Central memory CD8-positive, alpha-beta T cell (primary cell): ENCODE measurements at regions not wholly inside any gene's neighbourhood (a gene's known extent, or its start where the extent isn't known, plus 50 kb on each side); places are given as distances from the start of the nearest gene placed in this dataset.

Experiments
- ATAC-seq: fragments of 150-1000 bp; cut with Tn5 transposase; replicated peaks from 2 replicates; pipeline ENCODE4 v1.10.0; 2022; ENCODE audit warnings: mild to moderate bottlenecking, moderate FRiP score, moderate number of reproducible peaks; ENCODE audit not compliant: poor library complexity, severe bottlenecking; ENCODE audit errors: extremely low read depth
- DNase-seq, 2 donors: peaks; one replicate each; pipeline ENCODE4 v3.0.0; 2021; ENCODE audit warnings: low spot score in 2 of 2
- H3K27ac Mint-ChIP-seq: one replicate; pipeline ENCODE4 v1.8.0; 2022; ENCODE audit warnings: low read depth, mild to moderate bottlenecking, moderate library complexity, mixed read lengths
- H3K27me3 Mint-ChIP-seq: one replicate; pipeline ENCODE4 v1.8.0; 2022; ENCODE audit warnings: mixed read lengths
- H3K36me3 Mint-ChIP-seq: one replicate; pipeline ENCODE4 v1.8.0; 2022; ENCODE audit warnings: mild to moderate bottlenecking, moderate library complexity, mixed read lengths; ENCODE audit not compliant: insufficient read depth
- H3K4me1 Mint-ChIP-seq: one replicate; pipeline ENCODE4 v1.8.0; 2022; ENCODE audit warnings: mixed read lengths
- H3K4me3 Mint-ChIP-seq: one replicate; pipeline ENCODE4 v1.8.0; 2022; ENCODE audit warnings: mild to moderate bottlenecking, moderate library complexity, mixed read lengths
- H3K9me3 Mint-ChIP-seq: one replicate; pipeline ENCODE4 v1.8.0; 2022; ENCODE audit warnings: mixed read lengths

- ATAC-seq, result no peak
Observed at GRCh38 chr1:187257476-187257875, 428.7 kb downstream of the PLA2G4A start.

GRCh38 chr1:187261637-187262036 lies 432.9 kb downstream of the PLA2G4A start:
- no peaks in the 10 kb centered on the region for H3K36me3 Mint-ChIP-seq
- no peak overlapping the region for H3K4me3 Mint-ChIP-seq
- no peak for ATAC-seq
- DNase-seq, result no peak
- H3K27me3 Mint-ChIP-seq, result no peaks in the 10 kb centered on the region
- H3K27ac Mint-ChIP-seq, result no peak overlapping the region
- no peaks in the 10 kb centered on the region for H3K4me1 Mint-ChIP-seq
- no peaks in the 10 kb centered on the region for H3K9me3 Mint-ChIP-seq

More at GRCh38 chr1:187257476-187257875, 428.7 kb downstream of the PLA2G4A start:
- Mint-ChIP-seq H3K36me3 (no peaks in the 10 kb centered on the region), H3K27me3 (no peaks in the 10 kb centered on the region), H3K4me1 (no peaks in the 10 kb centered on the region), H3K9me3 (peaks cover 6% of the 10 kb centered on the region), H3K4me3 (no peak overlapping the region), H3K27ac (no peak overlapping the region)
- no peak for DNase-seq

- no peak overlapping the region for H3K4me3 Mint-ChIP-seq
- H3K27me3 Mint-ChIP-seq, result no peaks in the 10 kb centered on the region
- DNase-seq (no peak), ATAC-seq (no peak)
- no peaks in the 10 kb centered on the region for H3K4me1 Mint-ChIP-seq
- H3K36me3 Mint-ChIP-seq, result no peaks in the 10 kb centered on the region
- no peak overlapping the region for H3K27ac Mint-ChIP-seq
- H3K9me3 Mint-ChIP-seq, result no peaks in the 10 kb centered on the region
Observed at GRCh38 chr1:187262731-187263130, 434.0 kb downstream of the PLA2G4A start.

- no peak overlapping the region for H3K4me3 Mint-ChIP-seq
- DNase-seq (no peak), ATAC-seq (no peak)
- H3K27ac Mint-ChIP-seq, result no peak overlapping the region
- no peaks in the 10 kb centered on the region for H3K4me1 Mint-ChIP-seq
- no peaks in the 10 kb centered on the region for H3K36me3 Mint-ChIP-seq
- no peaks in the 10 kb centered on the region for H3K27me3 Mint-ChIP-seq
- no peaks in the 10 kb centered on the region for H3K9me3 Mint-ChIP-seq
Observed at GRCh38 chr1:187264995-187265602, 436.4 kb downstream of the PLA2G4A start.

GRCh38 chr1:187266051-187266450 lies 437.3 kb downstream of the PLA2G4A start:
- no peaks in the 10 kb centered on the region for H3K4me1 Mint-ChIP-seq
- H3K27ac Mint-ChIP-seq, result no peak overlapping the region
- H3K27me3 Mint-ChIP-seq, result no peaks in the 10 kb centered on the region
- no peaks in the 10 kb centered on the region for H3K36me3 Mint-ChIP-seq
- H3K9me3 Mint-ChIP-seq, result peaks cover under 1% of the 10 kb centered on the region
- DNase-seq, result no peak
- no peak for ATAC-seq
- no peak overlapping the region for H3K4me3 Mint-ChIP-seq

- ATAC-seq (no peak), DNase-seq (no peak)
- no peak overlapping the region for H3K27ac Mint-ChIP-seq
- H3K36me3 Mint-ChIP-seq, result no peaks in the 10 kb centered on the region
- no peaks in the 10 kb centered on the region for H3K27me3 Mint-ChIP-seq
- no peak overlapping the region for H3K4me3 Mint-ChIP-seq
- no peaks in the 10 kb centered on the region for H3K4me1 Mint-ChIP-seq
- peaks cover 5% of the 10 kb centered on the region for H3K9me3 Mint-ChIP-seq
Observed at GRCh38 chr1:187267827-187268226, 439.1 kb downstream of the PLA2G4A start.

- ATAC-seq (no peak), DNase-seq (no peak)
- Mint-ChIP-seq H3K9me3 (peaks cover 11% of the 10 kb centered on the region), H3K27me3 (no peaks in the 10 kb centered on the region), H3K4me1 (no peaks in the 10 kb centered on the region), H3K27ac (no peak overlapping the region), H3K4me3 (no peak overlapping the region), H3K36me3 (no peaks in the 10 kb centered on the region)
Observed at GRCh38 chr1:187270256-187270655, 441.5 kb downstream of the PLA2G4A start.

GRCh38 chr1:187275346-187275745 lies 446.6 kb downstream of the PLA2G4A start:
- DNase-seq (no peak), ATAC-seq (no peak)
- Mint-ChIP-seq H3K27ac (no peak overlapping the region), H3K4me3 (no peak overlapping the region), H3K9me3 (peaks cover 16% of the 10 kb centered on the region), H3K27me3 (no peaks in the 10 kb centered on the region), H3K4me1 (no peaks in the 10 kb centered on the region), H3K36me3 (no peaks in the 10 kb centered on the region)

- ATAC-seq (no peak), DNase-seq (no peak)
- Mint-ChIP-seq H3K4me3 (no peak overlapping the region), H3K27ac (no peak overlapping the region), H3K4me1 (no peaks in the 10 kb centered on the region), H3K9me3 (peaks cover 16% of the 10 kb centered on the region), H3K36me3 (no peaks in the 10 kb centered on the region), H3K27me3 (no peaks in the 10 kb centered on the region)
Observed at GRCh38 chr1:187275985-187276575, 447.3 kb downstream of the PLA2G4A start.

GRCh38 chr1:187276677-187277076 lies 447.9 kb downstream of the PLA2G4A start:
- no peaks in the 10 kb centered on the region for H3K4me1 Mint-ChIP-seq
- no peak overlapping the region for H3K4me3 Mint-ChIP-seq
- DNase-seq (no peak), ATAC-seq (no peak)
- H3K36me3 Mint-ChIP-seq, result no peaks in the 10 kb centered on the region
- H3K27me3 Mint-ChIP-seq, result no peaks in the 10 kb centered on the region
- H3K27ac Mint-ChIP-seq, result no peak overlapping the region
- H3K9me3 Mint-ChIP-seq, result peaks cover 11% of the 10 kb centered on the region

- Mint-ChIP-seq H3K4me1 (no peaks in the 10 kb centered on the region), H3K27ac (no peak overlapping the region), H3K36me3 (no peaks in the 10 kb centered on the region), H3K27me3 (no peaks in the 10 kb centered on the region), H3K4me3 (no peak overlapping the region), H3K9me3 (peaks cover 5% of the 10 kb centered on the region)
- DNase-seq, result no peak
- no peak for ATAC-seq
Observed at GRCh38 chr1:187280031-187280430, 451.3 kb downstream of the PLA2G4A start.

- no peak overlapping the region for H3K4me3 Mint-ChIP-seq
- H3K9me3 Mint-ChIP-seq, result peaks cover 11% of the 10 kb centered on the region
- H3K27ac Mint-ChIP-seq, result no peak overlapping the region
- no peaks in the 10 kb centered on the region for H3K27me3 Mint-ChIP-seq
- DNase-seq (no peak), ATAC-seq (no peak)
- H3K4me1 Mint-ChIP-seq, result no peaks in the 10 kb centered on the region
- no peaks in the 10 kb centered on the region for H3K36me3 Mint-ChIP-seq
Observed at GRCh38 chr1:187281085-187281484, 452.3 kb downstream of the PLA2G4A start.

- H3K9me3 Mint-ChIP-seq, result peaks cover 12% of the 10 kb centered on the region
- no peaks in the 10 kb centered on the region for H3K4me1 Mint-ChIP-seq
- no peak overlapping the region for H3K27ac Mint-ChIP-seq
- H3K27me3 Mint-ChIP-seq, result no peaks in the 10 kb centered on the region
- no peaks in the 10 kb centered on the region for H3K36me3 Mint-ChIP-seq
- H3K4me3 Mint-ChIP-seq, result no peak overlapping the region
- DNase-seq, result no peak
- no peak for ATAC-seq
Observed at GRCh38 chr1:187283984-187284383, 455.2 kb downstream of the PLA2G4A start.
